ENCODE measurements at regions not wholly inside any gene's neighbourhood (a gene's known extent, or its start where the extent isn't known, plus 50 kb on each side); places are given as distances from the start of the nearest gene placed in this dataset.
"Not testable (repeated sequence)": the region's sequence is repeated elsewhere in the genome, so short reads cannot be mapped to it uniquely, and the experiment has no call there.

GRCh38 chr20:12072954-12073264 is 155.2 kb downstream of the BTBD3 start:
- DNase-seq: no peak

DNA sequence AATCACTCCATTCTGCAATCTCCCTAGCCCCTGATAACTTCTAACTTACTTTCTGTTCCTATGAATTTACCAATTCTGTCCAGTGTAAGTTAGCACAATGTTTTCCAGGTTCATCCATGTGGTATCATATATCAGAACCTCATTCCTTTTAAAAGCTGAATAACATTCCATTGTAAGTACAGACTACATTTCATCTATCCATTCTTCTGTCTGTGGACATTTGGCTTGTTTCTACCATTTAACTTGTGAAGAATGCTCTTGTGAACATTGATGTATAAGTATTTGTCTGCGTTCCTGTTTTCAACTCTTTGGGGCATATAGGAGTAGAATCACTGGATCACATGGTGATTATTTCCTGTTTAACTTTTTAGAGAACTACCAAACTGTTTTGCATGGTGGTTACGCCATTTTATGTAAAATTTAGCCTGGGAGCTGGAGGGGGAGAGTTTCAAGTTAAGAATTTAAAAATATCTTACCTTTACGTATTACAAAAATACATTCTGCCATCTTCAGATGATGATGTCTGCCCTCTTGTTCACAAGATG is 156.5 kb downstream of the BTBD3 start:
- no peak for DNase-seq

DNA sequence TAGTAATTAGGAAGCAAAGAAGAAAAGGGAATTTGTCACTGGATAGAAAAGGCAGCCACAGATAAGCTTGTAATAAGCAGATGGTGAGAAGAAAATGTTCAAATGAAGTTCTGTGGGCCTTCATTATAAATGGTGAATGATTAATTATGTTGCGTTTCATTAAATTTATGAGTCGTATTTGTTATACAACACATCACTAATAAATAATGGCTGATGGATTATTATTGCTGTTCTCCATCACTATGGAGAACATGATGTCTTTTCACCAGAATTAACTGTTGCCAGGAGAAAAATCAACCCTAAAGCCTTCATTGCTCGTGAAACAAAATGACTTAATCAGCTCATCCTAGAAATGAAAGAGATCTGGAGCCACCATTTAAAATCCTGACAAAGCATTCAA is 158.5 kb downstream of the BTBD3 start:
- DNase-seq: no peak

DNA sequence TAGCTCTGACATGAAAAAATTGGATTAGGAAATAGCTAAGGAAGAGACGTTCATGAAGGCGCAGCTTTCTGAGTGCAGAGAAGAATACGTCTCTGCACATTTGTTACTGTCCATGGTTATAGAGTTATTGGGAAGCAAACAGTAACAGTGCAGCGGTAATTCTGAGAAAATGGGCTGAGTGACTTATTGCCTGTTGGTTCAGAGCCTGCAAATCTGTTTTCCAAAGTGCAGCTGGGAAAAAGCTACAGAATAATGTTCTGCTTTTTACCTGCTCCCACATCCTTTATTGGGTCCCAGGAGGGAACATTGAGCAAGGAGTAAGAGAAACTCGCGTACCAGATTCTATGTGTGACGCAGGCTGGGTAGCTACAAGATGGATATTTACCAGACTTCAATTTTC is 160.2 kb downstream of the BTBD3 start:
- no peak for DNase-seq

GRCh38 chr20:12079490-12079889 is 161.8 kb downstream of the BTBD3 start:
- DNase-seq: no peak

DNA sequence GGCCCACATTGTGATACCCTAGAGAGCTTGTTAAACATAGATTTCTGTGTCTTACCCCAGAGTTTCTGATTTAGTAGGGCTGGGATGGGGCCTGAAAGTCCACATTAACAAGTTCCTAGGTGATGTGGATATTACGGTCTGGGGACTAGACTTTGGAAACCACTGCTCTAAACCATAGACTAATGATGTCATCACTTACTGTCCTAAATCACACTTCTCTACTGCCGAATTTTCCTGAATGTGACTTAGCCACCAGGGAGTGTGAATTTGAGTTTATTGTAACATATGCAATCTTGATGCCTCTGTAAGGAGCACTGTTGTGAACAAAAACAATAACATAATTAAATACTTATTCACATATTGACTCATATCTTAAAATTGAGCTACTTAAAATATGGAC is 165.6 kb downstream of the BTBD3 start:
- no peak for DNase-seq

GRCh38 chr20:12084482-12084881 is 166.8 kb downstream of the BTBD3 start:
- DNase-seq: no peak

- DNase-seq: no peak
These were observed 168.7 kb downstream of the BTBD3 start for GRCh38 chr20:12086359-12086758.

- DNase-seq: no peak
These were observed 173.2 kb downstream of the BTBD3 start for GRCh38 chr20:12090920-12091319.

DNA sequence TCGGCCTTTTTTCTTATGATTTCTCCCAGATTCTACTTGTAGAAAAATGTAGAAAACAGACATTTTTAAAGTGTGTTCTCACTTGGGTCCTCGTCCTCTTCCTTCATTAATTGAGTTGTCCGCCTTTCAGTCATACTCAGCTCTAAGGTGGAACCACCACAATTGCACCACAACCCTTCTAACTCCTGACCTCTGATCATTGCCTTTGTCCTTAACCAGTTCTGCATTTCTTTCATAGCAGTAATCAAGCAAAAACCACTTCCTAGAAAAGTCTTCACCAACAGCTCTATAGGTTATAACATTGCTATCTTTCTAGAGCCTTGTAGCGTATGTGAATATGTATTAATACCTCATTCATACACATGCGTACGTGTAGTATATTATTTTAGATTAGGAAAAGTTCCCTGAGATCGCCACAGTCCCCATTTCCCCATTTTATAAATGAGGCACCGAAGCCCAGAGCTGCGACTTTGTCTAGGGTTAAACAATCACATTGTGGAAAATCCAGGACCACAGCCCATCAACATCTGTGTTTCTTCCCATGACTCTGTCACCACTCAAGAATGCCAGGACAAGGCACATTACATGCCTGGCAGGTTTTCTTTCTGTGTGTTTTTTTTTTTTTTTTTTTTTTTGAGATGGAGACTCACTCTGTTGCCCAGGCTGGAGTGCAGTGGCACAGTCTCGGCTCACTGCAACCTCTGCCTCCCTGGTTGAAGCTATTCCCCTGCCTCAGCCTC is 175.5 kb downstream of the BTBD3 start:
- no peak for DNase-seq

DNA sequence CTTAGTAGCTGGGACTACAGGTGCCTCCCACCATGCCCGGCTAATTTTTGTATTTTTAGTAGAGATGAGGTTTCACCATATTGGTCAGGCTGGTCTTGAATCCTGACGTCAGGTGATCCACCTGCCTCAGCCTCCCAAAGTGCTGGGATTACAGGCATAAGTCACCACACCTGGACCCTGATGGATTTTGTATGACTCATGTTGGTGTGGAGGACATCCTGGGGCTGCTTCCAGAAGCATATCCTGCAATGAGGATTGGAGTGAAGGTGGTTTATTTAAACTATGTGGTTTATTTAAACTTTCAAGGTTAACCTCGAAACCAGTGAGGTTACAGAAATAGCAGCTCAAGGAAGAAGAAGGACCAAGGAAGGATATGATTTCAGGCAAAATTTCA is 176.1 kb downstream of the BTBD3 start:
- not testable (repeated sequence) for DNase-seq

DNA sequence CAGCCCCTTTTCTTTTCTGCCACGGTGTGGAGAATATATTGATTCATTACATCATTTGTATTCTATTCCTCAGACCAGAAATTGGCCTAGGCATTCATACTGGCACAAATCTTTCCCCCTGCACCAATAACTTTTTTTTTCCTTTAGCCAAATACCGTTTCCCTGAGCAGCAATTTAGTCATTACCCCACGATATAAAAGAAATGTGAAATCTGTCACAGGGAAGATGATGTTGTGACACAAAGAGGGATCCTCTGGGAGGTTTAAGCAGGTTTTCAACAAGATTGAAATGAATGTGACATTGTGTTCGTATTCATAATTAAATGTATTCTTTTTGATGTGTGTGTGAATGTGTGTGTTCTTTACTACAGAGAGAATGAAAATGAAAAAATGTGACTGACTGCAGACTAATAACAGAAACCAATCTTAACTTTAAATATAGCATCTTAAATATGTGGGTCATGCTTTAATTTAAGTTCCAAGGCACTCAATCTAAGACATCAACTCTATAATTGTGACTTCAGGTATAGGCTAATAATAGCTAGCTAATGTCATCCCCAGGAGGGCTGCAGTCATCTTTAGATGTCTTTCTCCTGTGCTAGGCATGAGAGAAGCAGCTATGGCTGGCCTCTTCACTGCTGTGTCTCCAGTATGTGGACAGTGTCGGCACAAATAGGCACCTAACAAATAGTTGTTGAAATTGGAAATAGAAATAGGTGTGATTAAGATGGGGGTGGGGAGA is 177.7 kb downstream of the BTBD3 start:
- no peak for DNase-seq

- no peak for DNase-seq
These were observed 180.7 kb downstream of the BTBD3 start for GRCh38 chr20:12098421-12098820.

- no peak for DNase-seq
These were observed 191.2 kb downstream of the BTBD3 start for GRCh38 chr20:12108846-12109245.

DNA sequence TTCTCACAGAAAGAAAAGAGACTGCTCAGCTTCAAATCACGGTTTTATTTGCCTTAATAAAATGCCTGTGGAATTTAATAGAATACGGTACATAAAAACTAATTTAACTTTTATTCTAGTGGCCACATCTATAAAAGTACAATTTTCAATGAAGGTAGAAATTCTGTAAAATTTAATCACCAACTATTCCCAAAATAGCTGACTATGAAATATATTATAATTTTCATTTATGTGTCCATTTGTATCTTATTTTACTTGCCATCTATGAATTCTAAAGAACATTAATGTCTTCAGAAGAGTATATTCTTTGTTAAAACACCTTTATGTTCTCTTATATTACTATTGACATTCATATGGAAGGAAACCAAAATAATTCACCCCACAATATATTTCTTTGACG is 192.6 kb downstream of the BTBD3 start:
- no peak for DNase-seq

DNA sequence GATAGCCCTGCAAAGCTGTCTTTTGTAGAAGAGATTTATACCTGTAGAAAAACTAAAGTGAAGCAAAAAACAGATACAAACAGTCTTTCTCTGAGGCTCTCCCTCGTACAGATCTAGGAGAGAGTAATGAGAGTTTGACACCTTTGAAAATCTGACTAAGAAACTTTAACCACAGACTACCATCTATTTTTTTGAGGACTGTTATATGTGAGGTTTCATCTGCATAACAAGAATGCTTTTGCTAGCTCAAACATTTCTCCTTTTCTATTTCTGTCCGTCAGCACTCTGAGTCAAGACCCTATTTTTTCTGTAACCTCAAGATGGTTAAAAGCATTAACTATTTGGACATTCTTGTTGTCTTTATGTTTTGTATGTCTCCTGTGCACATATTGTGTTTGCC is 193.0 kb downstream of the BTBD3 start:
- DNase-seq: no peak

DNA sequence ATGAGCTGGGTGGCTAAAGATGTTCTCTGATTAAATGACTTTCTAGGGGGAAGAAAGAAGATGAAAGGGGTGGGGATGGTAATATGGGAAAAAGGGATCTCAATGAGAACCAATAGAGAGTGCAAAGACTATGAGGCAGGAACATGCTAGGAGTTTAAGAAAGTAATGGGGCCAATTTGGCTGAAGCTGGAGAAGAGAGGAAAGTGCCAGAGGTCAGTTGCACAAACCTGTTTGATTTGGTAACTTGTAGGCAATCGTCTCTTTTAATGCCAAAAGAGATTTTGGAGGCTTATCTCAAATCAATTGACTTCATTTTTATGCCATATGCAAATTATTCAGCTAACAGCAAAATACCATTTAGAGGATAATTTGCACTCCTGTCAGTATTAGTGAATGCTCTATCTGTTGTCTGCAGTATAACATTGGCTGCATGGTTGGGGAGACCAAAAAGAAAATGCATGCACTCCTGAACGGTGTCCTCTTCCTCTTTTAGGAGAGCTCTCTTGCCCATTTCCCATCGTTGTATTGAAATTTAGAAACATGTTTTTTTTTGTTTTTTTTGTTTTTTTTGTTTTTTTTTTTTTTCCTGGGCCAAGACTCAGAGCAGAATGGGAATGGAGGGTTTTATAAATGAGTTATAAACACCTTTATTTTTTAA is 193.9 kb downstream of the BTBD3 start:
- no peak for DNase-seq

GRCh38 chr20:12112089-12112474 is 194.4 kb downstream of the BTBD3 start:
- DNase-seq: no peak

DNA sequence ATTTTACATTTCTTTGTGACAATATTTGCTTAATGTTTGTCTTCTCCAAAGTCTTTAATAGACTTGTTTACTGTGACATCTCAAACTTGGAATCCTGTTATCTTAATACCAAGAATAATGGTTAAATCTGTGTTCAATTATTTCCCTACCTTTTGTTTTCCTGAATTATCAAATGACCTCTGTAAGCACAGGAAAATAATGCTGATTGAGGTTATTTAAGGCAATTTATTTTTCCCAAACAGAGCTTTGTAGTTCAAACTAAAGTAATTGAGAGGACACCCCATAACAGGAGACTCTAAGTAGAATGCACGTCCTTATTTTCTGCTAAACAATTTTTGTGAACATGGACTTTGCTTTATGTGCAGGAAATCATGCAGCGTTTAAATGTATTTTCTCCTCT is 195.0 kb downstream of the BTBD3 start:
- no peak for DNase-seq

DNA sequence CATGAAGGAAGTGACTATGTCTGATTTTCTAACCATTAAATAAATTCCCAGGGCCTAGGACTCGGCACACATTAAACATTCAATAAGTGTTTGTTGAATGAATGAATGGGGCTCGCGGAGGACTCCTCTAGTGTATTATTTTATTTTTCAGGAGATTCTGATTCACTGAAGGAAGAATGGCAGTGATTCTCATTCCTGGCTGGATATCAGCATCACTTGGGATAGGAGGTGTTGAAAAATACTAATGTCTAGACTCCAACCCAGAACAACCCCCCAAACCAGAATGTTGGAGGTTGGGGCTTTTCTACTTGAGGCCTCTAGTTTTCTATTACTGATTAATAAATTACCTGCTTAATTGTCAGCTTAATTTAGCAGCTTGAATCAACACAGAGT is 195.4 kb downstream of the BTBD3 start:
- DNase-seq: no peak

GRCh38 chr20:12113468-12114371 is 196.0 kb downstream of the BTBD3 start:
- DNase-seq: no peak

DNA sequence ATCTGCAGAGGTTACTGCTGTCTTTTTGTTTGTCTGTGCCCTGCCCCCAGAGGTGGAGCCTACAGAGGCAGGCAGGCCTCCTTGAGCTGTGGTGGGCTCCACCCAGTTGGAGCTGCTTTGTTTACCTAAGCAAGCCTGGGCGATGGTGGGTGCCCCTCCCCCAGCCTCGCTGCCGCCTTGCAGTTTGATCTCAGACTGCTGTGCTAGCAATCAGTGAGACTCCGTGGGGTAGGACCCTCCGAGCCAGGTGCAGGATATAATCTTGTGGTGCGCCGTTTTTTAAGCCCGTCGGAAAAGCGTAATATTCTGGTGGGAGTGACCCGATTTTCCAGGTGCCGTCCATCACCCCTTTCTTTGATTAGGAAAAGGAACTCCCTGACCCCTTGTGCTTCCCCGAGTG is 211.4 kb downstream of the BTBD3 start:
- DNase-seq: not testable (repeated sequence)

- not testable (repeated sequence) for DNase-seq
These were observed 211.8 kb downstream of the BTBD3 start for GRCh38 chr20:12129532-12129931.
